ENCODE measurements at regions not wholly inside any gene's neighbourhood (a gene's known extent, or its start where the extent isn't known, plus 50 kb on each side); places are given as distances from the start of the nearest gene placed in this dataset.
"Not testable (repeated sequence)": the region's sequence is repeated elsewhere in the genome, so short reads cannot be mapped to it uniquely, and the experiment has no call there.

GRCh38 chr1:234820597-234820996, 210.6 kb upstream of the IRF2BP2 start:
- H3K23ac ChIP-seq (ENCODE audit: insufficient read length, low read depth, low read length), result no peak overlapping the region
- no peak overlapping the region for H4K8ac ChIP-seq (replicated peaks; ENCODE audit: insufficient read length, low read depth, low read length)
- no CpG with 5 or more reads among the region's 1 CpG for WGBS (ENCODE audit: extremely low coverage, insufficient read length, low lambda C conversion rate)
- H3K27ac Mint-ChIP-seq, result no peak overlapping the region
- H3T11ph ChIP-seq (ENCODE audit: low read length), result no peak overlapping the region
- no peak overlapping the region for H2BK20ac ChIP-seq (ENCODE audit: low read depth, low read length, poor library complexity, severe bottlenecking)
- H2AFZ ChIP-seq (ENCODE audit: low read length), result no peak overlapping the region
- H3K9me3 ChIP-seq (ENCODE audit: control insufficient read depth, low read depth, low read length), result no peaks in the 10 kb centered on the region
- no peaks in the 10 kb centered on the region for H3K9me3 Mint-ChIP-seq
- H3K4me1 ChIP-seq (ENCODE audit: insufficient read depth, low read length), result no peaks in the 10 kb centered on the region
- no peaks in the 10 kb centered on the region for H3K27me3 ChIP-seq (ENCODE audit: insufficient read depth, low read length)
- H2BK15ac ChIP-seq (ENCODE audit: low read depth, low read length), result no peak overlapping the region
- no peaks in the 10 kb centered on the region for H4K20me1 ChIP-seq (ENCODE audit: control insufficient read depth, insufficient read depth, insufficient read length)
- no peak overlapping the region for H2BK12ac ChIP-seq (ENCODE audit: insufficient read length, low read depth, low read length)
- H3K56ac ChIP-seq (ENCODE audit: insufficient read length, low read depth, low read length), result no peak overlapping the region
- DNase-seq, result no peak
- no peak overlapping the region for H3K27ac ChIP-seq (ENCODE audit: insufficient read length, low read depth, low read length)
- H3K79me2 ChIP-seq (ENCODE audit: insufficient read depth, low read length), result no peaks in the 10 kb centered on the region
- no peak overlapping the region for H2AK5ac ChIP-seq (ENCODE audit: insufficient read length, low read length)
- no peaks in the 10 kb centered on the region for H3K79me1 ChIP-seq (ENCODE audit: insufficient read depth, low read depth, low read length, poor library complexity, severe bottlenecking)
- H3K9ac ChIP-seq (ENCODE audit: extremely low read depth, insufficient read length, low read length), result no peak overlapping the region
- TF ChIP-seq CTCF (conservative IDR thresholded peaks at IDR 0.05), result no peak
- no peak overlapping the region; a peak in 1 of 5 replicates for H3K4me3 Mint-ChIP-seq
- H2BK120ac ChIP-seq (ENCODE audit: low read depth, low read length, poor library complexity, severe bottlenecking), result no peak overlapping the region
- H3K4me2 ChIP-seq (ENCODE audit: insufficient read depth, insufficient read length, low read length), result no peak overlapping the region
- no peak overlapping the region for H4K5ac ChIP-seq (ENCODE audit: insufficient read length, low read depth, low read length)
- H3K23me2 ChIP-seq (ENCODE audit: insufficient read length, low read depth, low read length, poor library complexity, severe bottlenecking), result no peaks in the 10 kb centered on the region
- H3K36me3 Mint-ChIP-seq (ENCODE audit: insufficient read depth in 1 of 3, low read depth in 3 of 3), result no peaks in the 10 kb centered on the region
- H3K14ac ChIP-seq (ENCODE audit: insufficient read depth, low read length), result no peak overlapping the region
- 0 out of 4 replicates have a peak, but pooled peaks cover 0 to 4% of the 10 kb centered on the region in 2 experiments for H3K4me1 Mint-ChIP-seq
- H2BK5ac ChIP-seq (ENCODE audit: insufficient read length, low read length), result no peak overlapping the region
- no peak overlapping the region for H4K91ac ChIP-seq (ENCODE audit: insufficient read length, low read depth, low read length)
- peaks cover 1% of the 10 kb centered on the region for H3K27me3 Mint-ChIP-seq (ENCODE audit: low read depth)
- no peak overlapping the region for H3K4ac ChIP-seq (ENCODE audit: low read depth, low read length)
- H3K18ac ChIP-seq (ENCODE audit: insufficient read length, low read depth, low read length), result no peak overlapping the region

GRCh38 chr1:234819845-234820244, 209.9 kb upstream of the IRF2BP2 start:
- H3K4me2 ChIP-seq (ENCODE audit: insufficient read depth, insufficient read length, low read length); H2BK15ac ChIP-seq (ENCODE audit: low read depth, low read length); H2BK120ac ChIP-seq (ENCODE audit: low read depth, low read length, poor library complexity, severe bottlenecking); H2BK12ac ChIP-seq (ENCODE audit: insufficient read length, low read depth, low read length); H4K8ac ChIP-seq (replicated peaks; ENCODE audit: insufficient read length, low read depth, low read length); H3K27ac Mint-ChIP-seq; H3K9ac ChIP-seq (ENCODE audit: extremely low read depth, insufficient read length, low read length); H2BK5ac ChIP-seq (ENCODE audit: insufficient read length, low read length); H3K4me1 Mint-ChIP-seq; H3K36me3 Mint-ChIP-seq (ENCODE audit: insufficient read depth in 1 of 3, low read depth in 3 of 3); H3K9me3 Mint-ChIP-seq; DNase-seq; H2AFZ ChIP-seq (ENCODE audit: low read length); H4K91ac ChIP-seq (ENCODE audit: insufficient read length, low read depth, low read length); H2BK20ac ChIP-seq (ENCODE audit: low read depth, low read length, poor library complexity, severe bottlenecking); H4K20me1 ChIP-seq (ENCODE audit: control insufficient read depth, insufficient read depth, insufficient read length); H3K79me1 ChIP-seq (ENCODE audit: insufficient read depth, low read depth, low read length, poor library complexity, severe bottlenecking); H3K27me3 Mint-ChIP-seq (ENCODE audit: low read depth); H3K79me2 ChIP-seq (ENCODE audit: insufficient read depth, low read length); H3K18ac ChIP-seq (ENCODE audit: insufficient read length, low read depth, low read length); H3T11ph ChIP-seq (ENCODE audit: low read length); H3K23ac ChIP-seq (ENCODE audit: insufficient read length, low read depth, low read length); H3K27me3 ChIP-seq (ENCODE audit: insufficient read depth, low read length); H3K27ac ChIP-seq (ENCODE audit: insufficient read length, low read depth, low read length); H3K9me3 ChIP-seq (ENCODE audit: control insufficient read depth, low read depth, low read length); H4K5ac ChIP-seq (ENCODE audit: insufficient read length, low read depth, low read length); H3K4me1 ChIP-seq (ENCODE audit: insufficient read depth, low read length); H3K56ac ChIP-seq (ENCODE audit: insufficient read length, low read depth, low read length); H3K4me3 Mint-ChIP-seq; H3K14ac ChIP-seq (ENCODE audit: insufficient read depth, low read length); H3K23me2 ChIP-seq (ENCODE audit: insufficient read length, low read depth, low read length, poor library complexity, severe bottlenecking); H3K4ac ChIP-seq (ENCODE audit: low read depth, low read length); H2AK5ac ChIP-seq (ENCODE audit: insufficient read length, low read length): not testable (repeated sequence)
- WGBS (ENCODE audit: extremely low coverage, insufficient read length, low lambda C conversion rate), result no CpG with 5 or more reads among the region's 7 CpGs

Measured in H9 (cell line).